HG03064 (cell line): ENCODE measurements at regions not wholly inside any gene's neighbourhood (a gene's known extent, or its start where the extent isn't known, plus 50 kb on each side); places are given as distances from the start of the nearest gene placed in this dataset.

Source experiments
- ATAC-seq: cut with Tn5 transposase; IDR thresholded peaks from one replicate; pipeline ENCODE4 v1.9.1; 2021; ENCODE audit warnings: low read depth; ENCODE audit not compliant: unreplicated experiment

DNA sequence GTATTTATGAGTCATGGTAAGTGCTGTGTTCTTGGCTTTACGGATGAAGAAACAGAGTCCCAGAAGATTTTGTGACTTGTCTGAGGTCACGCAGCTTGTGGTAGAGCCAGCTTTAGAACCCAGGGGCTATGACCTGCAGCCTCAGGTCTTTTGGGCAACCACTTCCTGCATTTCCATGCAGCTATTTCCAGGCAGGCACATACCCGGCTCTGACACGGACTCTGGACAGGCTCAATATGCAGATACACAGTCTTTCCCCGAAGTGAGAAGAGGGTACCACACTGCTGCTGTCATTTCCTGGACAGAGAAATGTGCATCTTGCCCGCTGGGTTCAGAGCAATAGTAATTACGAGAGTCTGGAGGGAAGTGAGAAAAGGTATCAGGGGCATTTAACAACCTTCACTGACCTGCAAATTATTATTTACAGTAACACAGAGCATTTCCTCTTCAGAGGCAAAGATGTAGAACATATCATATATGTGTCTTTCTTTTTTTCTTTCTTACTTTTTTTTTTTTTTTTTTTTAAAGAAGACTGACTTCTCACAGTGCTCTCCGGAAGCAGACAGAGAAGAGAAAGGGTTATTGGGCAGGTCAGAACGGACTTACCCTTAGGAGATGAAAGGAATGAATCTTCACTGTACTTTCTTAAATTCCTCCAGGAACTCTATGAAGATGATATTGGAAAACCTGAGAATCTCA, 185.1 kb downstream of the CLIC5 start:
- peak; percentile 98 for ATAC-seq

- no peak for ATAC-seq
Observed at GRCh38 chr6:45829873-45830272, 185.8 kb downstream of the CLIC5 start.

DNA sequence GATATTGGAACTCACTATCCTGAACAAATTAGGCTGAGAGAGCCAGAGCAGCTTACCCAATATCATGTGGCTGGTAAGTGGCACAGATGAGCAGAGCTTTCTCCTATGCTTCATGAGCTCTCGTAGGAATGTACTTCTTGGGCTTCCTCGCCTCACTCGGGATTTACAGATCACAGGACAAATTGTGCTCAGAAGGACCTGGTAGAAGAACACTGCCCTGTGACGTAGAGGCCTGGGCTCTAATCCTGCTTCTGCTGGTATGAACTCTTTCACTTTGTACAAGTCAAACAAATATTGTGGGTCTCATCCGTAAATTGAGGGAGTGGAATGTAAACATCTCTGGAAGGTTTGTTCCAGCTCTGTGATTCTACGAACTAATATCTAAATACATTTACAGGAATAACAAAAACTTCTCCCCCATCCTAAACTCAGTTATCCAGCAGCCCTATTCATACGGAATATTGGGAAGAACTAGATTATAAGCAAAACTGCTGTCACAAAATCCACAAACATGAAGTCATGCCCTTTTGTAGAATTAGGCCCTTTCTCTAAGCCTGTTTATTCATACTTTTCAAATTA, 187.6 kb downstream of the CLIC5 start:
- no peak for ATAC-seq

- no peak for ATAC-seq
Observed at GRCh38 chr6:45822873-45823272, 192.8 kb downstream of the CLIC5 start.

DNA sequence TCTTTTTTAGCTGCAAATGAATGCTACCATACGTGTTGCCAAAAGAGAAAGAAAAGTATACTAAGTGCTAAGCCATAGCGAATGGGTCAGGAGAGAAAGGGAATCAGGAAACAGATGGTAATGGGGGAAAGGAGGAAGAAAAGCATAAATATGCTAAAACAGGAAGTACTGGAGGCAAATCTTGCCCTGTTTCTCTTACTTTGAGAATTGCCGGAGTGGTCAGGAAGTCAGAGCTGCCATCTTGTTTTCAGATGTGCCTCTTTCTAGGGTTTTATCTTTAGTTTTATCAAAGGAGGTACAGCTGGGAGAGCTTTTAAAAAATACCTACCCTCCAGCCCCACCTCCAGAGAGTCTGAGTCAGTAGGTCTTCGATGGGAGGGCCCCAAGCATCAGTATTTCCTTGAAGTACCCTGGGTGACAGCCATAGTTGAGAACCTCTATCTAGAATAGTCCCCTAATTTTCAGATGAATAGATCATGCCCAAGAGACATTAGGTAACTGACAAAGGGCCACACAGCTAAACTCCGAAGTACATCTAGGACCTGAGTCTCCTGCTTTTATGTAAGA, 193.3 kb downstream of the CLIC5 start:
- ATAC-seq: no peak

GRCh38 chr6:45818655-45819054, 197.0 kb downstream of the CLIC5 start:
- ATAC-seq: no peak

GRCh38 chr6:45816674-45817297, 198.9 kb downstream of the CLIC5 start:
- ATAC-seq: no peak

- no peak for ATAC-seq
Observed at GRCh38 chr6:45815466-45816125, 200.1 kb downstream of the CLIC5 start.

- no peak for ATAC-seq
Observed at GRCh38 chr6:45814772-45815171, 200.9 kb downstream of the CLIC5 start.

DNA sequence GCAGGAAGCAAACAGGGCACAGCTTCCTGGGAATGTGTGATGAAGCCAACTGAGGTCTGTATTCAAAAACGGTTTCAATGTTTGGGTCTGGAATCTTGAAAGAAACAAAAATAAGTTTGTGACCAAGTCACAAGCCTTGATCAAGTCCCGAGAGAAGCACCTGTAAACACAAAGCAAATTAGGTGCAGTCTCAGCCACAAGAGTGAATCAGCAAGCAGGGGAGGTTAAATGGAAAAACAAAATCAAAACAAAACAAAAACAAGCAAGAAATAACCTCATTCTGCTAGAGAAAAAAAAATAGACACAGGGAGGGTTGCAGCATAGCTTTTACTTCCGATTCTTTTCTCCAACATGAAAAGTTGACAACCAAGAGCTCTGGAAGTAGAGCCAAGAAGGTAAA, 201.7 kb downstream of the CLIC5 start:
- ATAC-seq: no peak

- ATAC-seq: no peak
Observed at GRCh38 chr6:45812922-45813321, 202.7 kb downstream of the CLIC5 start.

DNA sequence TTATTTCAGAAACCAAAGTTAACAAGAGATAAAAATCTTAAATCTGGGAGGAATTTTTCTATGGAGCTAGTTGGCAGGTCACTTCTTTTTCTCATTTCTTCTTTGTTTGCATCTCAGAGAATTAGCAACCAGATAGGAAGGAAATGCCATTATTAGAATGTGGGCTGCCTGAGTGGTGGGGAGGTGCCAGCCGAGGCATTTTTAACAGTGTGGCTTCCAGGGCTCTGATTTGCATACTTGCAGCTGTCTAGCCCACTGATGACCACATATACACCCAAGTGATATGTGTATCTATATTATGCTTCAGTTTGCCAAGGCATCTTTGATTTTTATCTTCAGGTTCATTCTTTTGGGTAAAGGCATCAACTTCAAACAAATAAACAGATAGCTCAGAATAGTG, 206.7 kb downstream of the CLIC5 start:
- ATAC-seq: no peak

DNA sequence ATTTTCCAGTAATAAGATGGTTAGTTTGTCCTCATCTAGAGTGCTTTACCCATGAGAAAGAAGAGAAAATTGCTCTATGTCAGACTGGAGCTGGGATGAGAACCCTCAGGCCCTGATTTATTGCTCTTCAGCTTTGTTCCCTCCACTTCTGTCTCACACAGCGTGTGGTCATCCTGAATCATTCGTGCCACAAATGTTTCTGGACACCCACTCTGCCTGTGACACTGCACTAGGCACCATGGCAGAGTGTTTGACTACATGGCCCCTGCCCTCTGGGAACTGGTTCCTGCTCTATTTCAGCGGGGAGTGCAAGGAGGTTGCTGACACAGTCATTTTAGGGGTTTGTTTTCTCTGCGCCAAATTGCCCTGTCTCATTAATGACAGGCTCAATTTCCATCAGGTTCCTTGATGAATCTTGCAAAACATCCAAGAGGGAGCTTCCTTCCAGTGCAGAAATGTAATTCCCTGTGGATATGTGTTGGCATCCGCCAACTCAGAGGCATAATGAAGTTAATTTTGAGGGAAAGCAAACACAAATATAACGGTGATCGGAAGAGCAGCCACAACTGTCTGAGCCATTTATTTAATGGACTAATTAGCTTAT, 207.5 kb downstream of the CLIC5 start:
- ATAC-seq: no peak

DNA sequence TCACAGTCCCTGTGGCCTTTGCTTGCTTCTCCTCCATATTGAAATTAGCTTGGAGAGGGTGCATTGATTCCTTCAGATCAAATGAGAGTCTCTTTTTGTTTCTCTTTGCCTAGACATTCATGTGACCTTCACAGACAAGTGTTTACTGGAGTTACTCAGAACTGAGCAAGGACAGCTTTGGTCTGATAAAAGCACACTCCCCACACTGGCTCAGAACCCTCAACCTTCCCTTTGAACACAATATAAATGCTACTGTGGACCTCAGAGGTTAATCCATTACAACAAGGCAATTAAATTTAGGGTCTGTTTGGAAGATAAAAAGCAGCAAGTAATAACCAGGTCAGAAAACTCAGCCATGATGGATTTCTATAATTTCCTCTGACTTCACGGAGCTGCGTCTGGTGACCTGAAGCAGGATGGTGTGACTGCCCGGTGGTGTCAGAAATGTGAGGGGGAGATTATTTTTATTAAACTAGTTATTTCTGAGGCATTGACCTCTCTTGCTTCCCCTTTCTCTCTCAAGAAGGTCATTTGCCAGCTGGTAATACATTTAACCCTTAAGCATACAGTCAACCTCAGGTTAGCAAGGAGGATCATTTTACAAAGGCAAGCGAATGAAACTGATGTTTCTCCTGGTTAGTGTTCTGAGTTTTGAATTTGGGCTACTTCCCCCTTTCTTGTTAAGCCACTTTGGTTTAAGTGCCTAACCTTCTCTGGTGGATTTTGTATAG, 208.2 kb downstream of the CLIC5 start:
- ATAC-seq: no peak

DNA sequence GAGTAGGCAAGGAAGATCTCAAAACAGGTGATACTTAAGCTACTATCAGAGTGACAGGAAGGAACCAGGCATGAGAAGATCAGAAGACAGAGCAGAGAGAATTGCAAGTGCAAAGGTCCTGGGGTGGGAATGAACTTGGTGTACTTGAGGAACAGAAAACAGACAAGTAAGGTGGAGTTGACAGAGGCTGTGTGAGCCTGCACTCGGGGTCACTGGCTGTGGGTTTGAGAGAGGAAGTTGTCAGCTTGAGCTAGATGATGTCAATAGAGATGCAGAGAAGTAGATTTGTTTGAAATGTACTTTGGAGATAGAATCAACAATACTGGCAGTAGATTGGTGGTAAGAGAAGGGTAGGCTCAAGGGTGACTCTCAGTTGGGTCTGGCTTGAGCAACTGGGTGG, 209.5 kb downstream of the CLIC5 start:
- no peak for ATAC-seq

- no peak for ATAC-seq
Observed at GRCh38 chr6:45803071-45803470, 212.6 kb downstream of the CLIC5 start.

DNA sequence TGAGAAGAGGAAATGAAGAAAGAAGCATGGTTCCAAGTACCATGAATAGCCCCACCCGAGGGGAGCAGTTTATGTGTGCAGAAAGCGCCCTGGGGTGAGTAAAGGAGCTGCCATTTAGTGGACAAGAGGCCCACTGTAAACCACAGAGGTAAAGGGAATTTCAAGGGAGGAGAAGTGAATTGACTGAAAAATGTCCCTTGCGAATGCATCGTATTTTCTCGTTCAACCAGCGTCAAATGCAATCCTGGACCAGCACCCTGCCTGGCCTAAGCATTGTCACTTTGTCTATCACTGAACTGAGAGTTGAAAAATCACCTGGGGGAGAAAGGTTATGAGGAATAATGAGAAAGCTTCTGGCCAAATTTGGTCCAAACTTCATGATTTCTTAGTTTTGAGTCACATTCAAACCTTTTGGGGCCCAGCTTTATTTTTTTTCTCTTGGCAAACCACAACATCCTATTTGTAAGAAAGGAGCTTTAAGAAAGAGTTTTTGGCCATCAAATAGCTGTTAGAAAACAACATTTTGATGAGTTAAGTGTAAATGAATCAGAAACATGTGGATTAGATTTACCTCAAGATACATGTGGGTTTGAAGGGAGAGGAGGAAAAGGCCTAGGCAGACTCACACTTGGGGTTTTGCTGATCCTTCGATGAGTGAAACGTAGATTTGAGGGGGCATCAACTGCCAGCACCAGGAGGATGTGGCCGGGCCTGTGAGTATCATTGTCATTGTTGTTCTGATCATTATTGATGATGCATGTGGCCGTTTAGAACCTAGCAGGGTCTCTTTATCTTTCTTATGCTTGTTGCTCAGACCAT, 214.0 kb downstream of the CLIC5 start:
- no peak for ATAC-seq

GRCh38 chr6:45800911-45801310, 214.7 kb downstream of the CLIC5 start:
- no peak for ATAC-seq

GRCh38 chr6:45795678-45796077, 220.0 kb downstream of the CLIC5 start:
- no peak for ATAC-seq
